ENCODE measurements at regions not wholly inside any gene's neighbourhood (a gene's known extent, or its start where the extent isn't known, plus 50 kb on each side); places are given as distances from the start of the nearest gene placed in this dataset.
"Not testable (repeated sequence)": the region's sequence is repeated elsewhere in the genome, so short reads cannot be mapped to it uniquely, and the experiment has no call there.

GRCh38 chr1:194862129-194862528 lies 1675.7 kb upstream of the B3GALT2 start:
- no peak for DNase-seq (ENCODE audit: low read depth)
- TF ChIP-seq, protein P1, sequence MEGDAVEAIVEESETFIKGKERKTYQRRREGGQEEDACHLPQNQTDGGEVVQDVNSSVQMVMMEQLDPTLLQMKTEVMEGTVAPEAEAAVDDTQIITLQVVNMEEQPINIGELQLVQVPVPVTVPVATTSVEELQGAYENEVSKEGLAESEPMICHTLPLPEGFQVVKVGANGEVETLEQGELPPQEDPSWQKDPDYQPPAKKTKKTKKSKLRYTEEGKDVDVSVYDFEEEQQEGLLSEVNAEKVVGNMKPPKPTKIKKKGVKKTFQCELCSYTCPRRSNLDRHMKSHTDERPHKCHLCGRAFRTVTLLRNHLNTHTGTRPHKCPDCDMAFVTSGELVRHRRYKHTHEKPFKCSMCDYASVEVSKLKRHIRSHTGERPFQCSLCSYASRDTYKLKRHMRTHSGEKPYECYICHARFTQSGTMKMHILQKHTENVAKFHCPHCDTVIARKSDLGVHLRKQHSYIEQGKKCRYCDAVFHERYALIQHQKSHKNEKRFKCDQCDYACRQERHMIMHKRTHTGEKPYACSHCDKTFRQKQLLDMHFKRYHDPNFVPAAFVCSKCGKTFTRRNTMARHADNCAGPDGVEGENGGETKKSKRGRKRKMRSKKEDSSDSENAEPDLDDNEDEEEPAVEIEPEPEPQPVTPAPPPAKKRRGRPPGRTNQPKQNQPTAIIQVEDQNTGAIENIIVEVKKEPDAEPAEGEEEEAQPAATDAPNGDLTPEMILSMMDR (conservative IDR thresholded peaks at IDR 0.05; ENCODE audit: control insufficient read depth, insufficient read depth, low read depth, low read length): no peak
- no peak overlapping the region for H3K4me3 ChIP-seq (ENCODE audit: control insufficient read depth, low read depth, low read length)

- TF ChIP-seq, protein P1 (conservative IDR thresholded peaks at IDR 0.05; ENCODE audit: control insufficient read depth, insufficient read depth, low read depth, low read length): no peak
- H3K4me3 ChIP-seq (ENCODE audit: control insufficient read depth, low read depth, low read length): no peak overlapping the region
- no peak for DNase-seq (ENCODE audit: low read depth)
These were observed 1674.1 kb upstream of the B3GALT2 start for GRCh38 chr1:194860248-194861201.

DNA sequence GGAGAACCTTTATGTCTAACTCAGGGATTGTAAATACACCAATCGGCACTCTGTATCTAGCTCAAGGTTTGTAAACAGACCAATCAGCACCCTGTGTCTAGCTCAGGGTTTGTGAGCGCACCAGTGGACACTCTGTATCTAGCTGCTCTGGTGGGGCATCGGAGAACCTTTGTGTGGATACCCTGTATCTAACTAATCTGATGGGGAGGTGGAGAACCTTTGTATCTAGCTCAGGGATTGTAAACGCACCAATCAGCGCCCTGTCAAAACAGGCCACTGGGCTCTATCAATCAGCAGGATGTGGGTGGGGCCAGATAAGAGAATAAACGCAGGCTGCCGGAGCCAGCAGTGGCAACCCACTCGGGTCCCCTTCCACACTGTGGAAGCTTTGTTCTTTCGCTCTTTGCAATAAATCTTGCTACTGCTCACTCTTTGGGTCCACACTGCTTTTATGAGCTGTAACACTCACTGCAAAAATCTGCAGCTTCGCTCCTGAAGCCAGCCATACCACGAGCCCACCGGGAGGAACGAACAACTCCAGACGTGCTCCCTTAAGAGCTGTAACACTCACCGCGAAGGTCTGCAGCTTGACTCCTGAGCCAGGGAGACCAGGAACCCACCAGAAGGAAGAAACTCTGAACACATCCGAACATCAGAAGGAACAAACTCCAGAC lies 1673.2 kb upstream of the B3GALT2 start:
- not testable (repeated sequence) for H3K4me3 ChIP-seq (ENCODE audit: control insufficient read depth, low read depth, low read length); DNase-seq (ENCODE audit: low read depth)

- not testable (repeated sequence) for H3K4me3 ChIP-seq (ENCODE audit: control insufficient read depth, low read depth, low read length); DNase-seq (ENCODE audit: low read depth)
These were observed 1672.5 kb upstream of the B3GALT2 start for GRCh38 chr1:194858811-194859480.

GRCh38 chr1:194857413-194857812 lies 1671.0 kb upstream of the B3GALT2 start:
- no peak overlapping the region for H3K4me3 ChIP-seq (ENCODE audit: control insufficient read depth, low read depth, low read length)
- DNase-seq (ENCODE audit: low read depth): no peak
- TF ChIP-seq, protein P1 (conservative IDR thresholded peaks at IDR 0.05; ENCODE audit: control insufficient read depth, insufficient read depth, low read depth, low read length): no peak

DNA sequence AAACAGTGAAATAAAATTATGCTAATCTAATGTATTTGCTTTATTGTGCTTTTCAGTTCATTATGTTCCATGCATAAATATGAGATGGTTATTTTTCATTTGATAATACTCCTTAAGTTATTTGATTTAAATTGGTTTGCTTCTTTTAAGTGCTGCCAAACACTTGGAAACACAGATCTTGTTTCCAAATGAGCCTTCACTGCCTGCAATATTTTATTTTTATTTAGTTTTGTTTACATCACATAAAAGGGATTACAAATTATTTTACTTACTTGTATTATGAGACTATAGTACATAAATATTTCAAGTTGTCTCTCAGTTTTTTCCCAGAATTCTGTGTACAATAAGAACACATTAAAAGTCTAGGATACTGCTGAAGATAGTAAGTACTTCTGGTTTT lies 1662.4 kb upstream of the B3GALT2 start:
- H3K4me3 ChIP-seq (ENCODE audit: control insufficient read depth, low read depth, low read length): no peak overlapping the region
- DNase-seq (ENCODE audit: low read depth): no peak
- TF ChIP-seq, protein P1 (conservative IDR thresholded peaks at IDR 0.05; ENCODE audit: control insufficient read depth, insufficient read depth, low read depth, low read length): no peak

GRCh38 chr1:194846488-194846887 lies 1660.1 kb upstream of the B3GALT2 start:
- no peak overlapping the region for H3K4me3 ChIP-seq (ENCODE audit: control insufficient read depth, low read depth, low read length)
- no peak for DNase-seq (ENCODE audit: low read depth)
- TF ChIP-seq, protein P1 (conservative IDR thresholded peaks at IDR 0.05; ENCODE audit: control insufficient read depth, insufficient read depth, low read depth, low read length): no peak
